WTC11 (cell line): ENCODE measurements at regions not wholly inside any gene's neighbourhood (a gene's known extent, or its start where the extent isn't known, plus 50 kb on each side); places are given as distances from the start of the nearest gene placed in this dataset.

Experiments
- ATAC-seq: fragments of 200-7000 bp; cut with Tn5 transposase; 2 replicates; pipeline ENCODE4 v1.10.0; 2021; ENCODE audit warnings: mild to moderate bottlenecking, moderate library complexity
- CTCF ChIA-PET: fragments of 300-600 bp; sonication (Branson Sonifier 250); formaldehyde crosslinking; loops from one replicate; lab custom pipeline; 2021; ENCODE audit warnings: antibody characterized with exemption; lab: Charles Lee
- POLR2A ChIA-PET: fragments of 350-600 bp; sonication (Branson Sonifier 250); formaldehyde crosslinking; loops from one replicate; lab custom pipeline; 2021; ENCODE audit warnings: antibody characterized with exemption; lab: Charles Lee
- DNase-seq: peaks from one replicate; pipeline ENCODE4 v3.0.0; 2021; ENCODE audit warnings: low spot score
- H3K27ac Mint-ChIP-seq: 2 replicates; pipeline ENCODE4 v1.8.0; 2021; ENCODE audit warnings: mixed read lengths
- H3K27me3 Mint-ChIP-seq: 2 replicates; pipeline ENCODE4 v1.8.0; 2021; ENCODE audit warnings: low read depth, mild to moderate bottlenecking, moderate library complexity, mixed read lengths
- H3K36me3 Mint-ChIP-seq: 2 replicates; pipeline ENCODE4 v1.8.0; 2021; ENCODE audit warnings: mixed read lengths
- H3K4me1 Mint-ChIP-seq: 2 replicates; pipeline ENCODE4 v1.8.0; 2022; ENCODE audit warnings: mixed read lengths
- H3K4me3 Mint-ChIP-seq: 2 replicates; pipeline ENCODE4 v1.8.0; 2021; ENCODE audit warnings: mild to moderate bottlenecking, moderate library complexity, mixed read lengths
- H3K9me3 Mint-ChIP-seq: 2 replicates; pipeline ENCODE4 v1.8.0; 2021; ENCODE audit warnings: mixed read lengths
- ATF3 ChIP-seq: sonication (generic); formaldehyde crosslinking; conservative IDR thresholded peaks from 2 replicates; pipeline ENCODE4 v1.8.1; 2022; ENCODE audit warnings: mild to moderate bottlenecking, missing genetic modification reagents
- ESRRA ChIP-seq: sonication (generic); formaldehyde crosslinking; IDR thresholded peaks from 2 replicates; pipeline ENCODE4 v1.8.1; 2022; ENCODE audit warnings: mild to moderate bottlenecking, missing genetic modification reagents, borderline replicate concordance
- FOXP4 ChIP-seq: sonication (generic); formaldehyde crosslinking; IDR thresholded peaks from 2 replicates; pipeline ENCODE4 v1.8.0; 2022; ENCODE audit warnings: mild to moderate bottlenecking, missing genetic modification reagents
- IRF1 ChIP-seq: sonication (generic); formaldehyde crosslinking; IDR thresholded peaks from 2 replicates; pipeline ENCODE4 v1.8.0; 2023; ENCODE audit warnings: missing genetic modification reagents
- MAX ChIP-seq: sonication (generic); formaldehyde crosslinking; IDR thresholded peaks from 2 replicates; pipeline ENCODE4 v1.8.0; 2022; ENCODE audit warnings: mild to moderate bottlenecking, missing genetic modification reagents
- NFE2L1 ChIP-seq: sonication (generic); formaldehyde crosslinking; IDR thresholded peaks from 2 replicates; pipeline ENCODE4 v1.8.1; 2023; ENCODE audit warnings: missing genetic modification reagents
- RORB ChIP-seq: fragments of 250-450 bp; sonication (Bioruptor Pico); IDR thresholded peaks from 2 replicates; pipeline ENCODE4 v1.9.0; 2021; ENCODE audit warnings: mild to moderate bottlenecking
- SOX15 ChIP-seq: fragments of 250-450 bp; sonication (Bioruptor Pico); IDR thresholded peaks from 2 replicates; pipeline ENCODE4 v1.9.0; 2021; ENCODE audit warnings: mild to moderate bottlenecking
- TEAD4 ChIP-seq: sonication (generic); formaldehyde crosslinking; IDR thresholded peaks from 2 replicates; pipeline ENCODE4 v1.8.0; 2022; ENCODE audit warnings: mild to moderate bottlenecking, missing genetic modification reagents
- USF2 ChIP-seq: sonication (generic); formaldehyde crosslinking; IDR thresholded peaks from 2 replicates; pipeline ENCODE4 v1.8.1; 2023; ENCODE audit warnings: mild to moderate bottlenecking, missing genetic modification reagents, moderate library complexity
- ZNF121 ChIP-seq: sonication (generic); formaldehyde crosslinking; IDR thresholded peaks from 2 replicates; pipeline ENCODE4 v1.8.0; 2023; ENCODE audit warnings: missing genetic modification reagents
- ZNF219 ChIP-seq: sonication (generic); formaldehyde crosslinking; IDR thresholded peaks from 2 replicates; pipeline ENCODE4 v1.8.0; 2023; ENCODE audit warnings: missing genetic modification reagents, mild to moderate bottlenecking, borderline replicate concordance
- ZNF281 ChIP-seq: sonication (generic); formaldehyde crosslinking; IDR thresholded peaks from 2 replicates; pipeline ENCODE4 v1.8.0; 2023; ENCODE audit warnings: mild to moderate bottlenecking, missing genetic modification reagents
- ZNF532 ChIP-seq: fragments of 250-450 bp; sonication (Bioruptor Pico); IDR thresholded peaks from 2 replicates; pipeline ENCODE4 v1.9.0; 2021; ENCODE audit warnings: mild to moderate bottlenecking, borderline replicate concordance

GRCh38 chr22:44423556-44424358 is 74.3 kb downstream of the RTL6 start:
- Mint-ChIP-seq H3K27ac (no peak overlapping the region), H3K36me3 (peaks cover 13% of the 10 kb centered on the region), H3K4me3 (no peak overlapping the region), H3K4me1 (peaks cover 14% of the 10 kb centered on the region), H3K9me3 (peaks cover 23% of the 10 kb centered on the region), H3K27me3 (peaks cover 3% of the 10 kb centered on the region; the same call in 1 of the 2 replicates)
- ChIA-PET CTCF (interaction anchor here (0.8 to 2.1 kb wide), 5 partner anchors 14 to 430 kb away, joined by 3 to 7 read pairs (median 4); no protein-coding TSS in a partner anchor), POLR2A (no interaction called here)
- DNase-seq (no peak), ATAC-seq (no peak)
- no peak for TF ChIP-seq TEAD4 (CRISPR knock-in tag)
- no peak for TF ChIP-seq RORB (CRISPR knock-in tag)
- TF ChIP-seq MAX (CRISPR knock-in tag): no peak
- no peak for TF ChIP-seq ZNF281 (CRISPR knock-in tag)
- TF ChIP-seq ATF3: no peak
- no peak for TF ChIP-seq USF2 (CRISPR knock-in tag)
- TF ChIP-seq ZNF219 (CRISPR knock-in tag): no peak
- TF ChIP-seq NFE2L1 (CRISPR knock-in tag): no peak
- no peak for TF ChIP-seq ZNF532 (CRISPR knock-in tag)
- no peak for TF ChIP-seq FOXP4 (CRISPR knock-in tag)
- no peak for TF ChIP-seq ESRRA (CRISPR knock-in tag)
- no peak for TF ChIP-seq SOX15 (CRISPR knock-in tag)
- TF ChIP-seq ZNF121: no peak
- no peak for TF ChIP-seq IRF1 (CRISPR knock-in tag)
